Cardiac fibroblast (primary cell): ENCODE measurements at regions not wholly inside any gene's neighbourhood (a gene's known extent, or its start where the extent isn't known, plus 50 kb on each side); places are given as distances from the start of the nearest gene placed in this dataset.

Source experiments
- DNase-seq, 2 donors: peaks; one replicate each; pipeline versions ENCODE4 v3.0.0 to v3.0.0-alpha.2; 2010; ENCODE audit warnings: low read depth in 2 of 2
- H3K4me3 ChIP-seq, 2 donors: replicated peaks in 1 of 2; 1 replicate in 1 of 2; 2 replicates in 1 of 2; pipeline ENCODE4 v1.5.1; 2011; ENCODE audit warnings: low read depth in 2 of 2, low read length in 2 of 2, mild to moderate bottlenecking in 2 of 2, moderate library complexity in 1 of 2
- CTCF ChIP-seq: IDR thresholded peaks from one replicate; pipeline ENCODE4 v1.5.1; 2011; ENCODE audit warnings: low read depth, mild to moderate bottlenecking, low read length, inconsistent platforms

- no peak overlapping the region for H3K4me3 ChIP-seq
- no peak for DNase-seq
- TF ChIP-seq CTCF, result no peak
Observed at GRCh38 chr2:188227713-188228112, 64.0 kb upstream of the GULP1 start.

- no peak for DNase-seq
Observed at GRCh38 chr2:188235364-188235763, 56.3 kb upstream of the GULP1 start.

GRCh38 chr2:188238386-188238785 is 53.3 kb upstream of the GULP1 start:
- H3K4me3 ChIP-seq, result no peak overlapping the region
- TF ChIP-seq CTCF, result no peak
- DNase-seq, result no peak

More at GRCh38 chr2:188235364-188235763, 56.3 kb upstream of the GULP1 start:
- no peak overlapping the region for H3K4me3 ChIP-seq
- TF ChIP-seq CTCF, result no peak
